ENCODE measurements at regions not wholly inside any gene's neighbourhood (a gene's known extent, or its start where the extent isn't known, plus 50 kb on each side); places are given as distances from the start of the nearest gene placed in this dataset.

DNA sequence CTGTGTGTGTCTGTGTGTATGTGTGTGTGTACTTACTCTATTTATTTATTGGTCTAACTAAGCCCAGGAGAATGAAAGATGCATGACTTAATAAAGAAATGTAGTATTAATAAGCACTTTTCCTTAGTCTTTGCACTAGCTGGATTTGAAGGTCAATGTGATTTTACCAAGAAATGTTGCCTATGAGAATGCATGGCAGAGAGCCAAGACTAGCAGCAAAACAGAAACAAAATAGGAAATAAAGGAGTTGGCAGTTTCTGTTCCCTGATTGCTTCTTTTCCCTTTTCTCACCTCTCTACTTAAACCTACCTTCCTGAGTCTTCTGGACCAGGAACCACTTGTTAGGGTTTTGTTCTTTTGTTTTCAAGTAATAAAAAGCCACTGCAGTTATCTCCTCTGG lies 286.1 kb downstream of the KCTD12 start:
- DNase-seq = peak; percentile 1

DNA sequence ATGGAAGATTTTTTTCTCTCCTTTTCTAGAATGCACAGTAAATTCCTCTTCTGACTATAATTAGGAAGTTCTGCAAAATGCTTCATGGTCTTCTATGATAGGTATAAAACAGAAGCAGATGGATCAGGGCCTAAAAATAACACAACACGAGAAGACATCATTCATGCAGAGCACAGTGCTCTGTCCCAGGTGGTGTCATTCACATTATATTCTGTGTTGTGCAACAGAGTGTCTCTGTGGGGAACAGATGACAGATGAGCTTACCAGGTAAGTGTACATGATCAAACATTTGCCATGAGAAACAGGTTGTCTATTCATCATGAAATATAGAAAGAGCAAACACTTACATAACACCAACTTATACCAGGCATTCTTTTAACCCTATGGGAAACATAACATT lies 288.3 kb downstream of the KCTD12 start:
- peak; percentile 53 for DNase-seq

DNA sequence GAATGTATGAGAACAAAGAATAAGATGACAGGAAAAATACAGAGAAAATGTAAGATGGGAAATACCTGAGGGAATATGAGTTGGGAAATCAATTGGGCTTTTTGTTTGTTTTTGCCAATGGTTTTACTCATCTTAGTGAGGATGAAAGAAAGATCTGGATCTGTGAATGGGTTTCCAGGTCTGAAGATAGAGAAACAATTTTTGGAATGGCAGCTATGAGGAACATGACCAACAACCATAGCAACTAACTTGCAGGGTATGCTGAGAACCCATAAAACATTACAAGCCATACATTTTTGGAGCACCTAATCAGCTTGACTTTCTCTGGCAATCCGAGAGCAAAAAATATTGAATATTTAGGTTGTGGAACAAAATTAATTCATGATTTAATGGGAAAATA lies 290.0 kb downstream of the KCTD12 start:
- DNase-seq = no peak

DNA sequence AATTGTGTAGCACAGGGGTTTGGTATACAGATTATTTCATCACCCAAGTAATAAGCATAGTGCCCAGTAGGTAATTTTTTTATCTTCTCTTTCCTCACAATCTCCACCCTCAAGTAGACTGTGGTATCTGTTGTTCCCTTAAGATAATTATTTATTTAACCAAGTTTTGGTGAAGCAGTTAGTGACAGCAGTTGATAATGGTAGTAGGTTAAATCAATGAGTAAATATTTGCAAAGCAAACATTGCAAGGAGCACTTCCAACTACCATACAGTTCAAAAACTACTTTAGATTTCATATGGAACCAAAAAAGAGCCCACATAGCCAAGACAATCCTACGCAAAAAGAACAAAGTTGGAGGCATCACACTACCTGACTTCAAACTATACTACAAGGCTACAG lies 291.8 kb downstream of the KCTD12 start:
- peak; percentile 10 for DNase-seq

DNA sequence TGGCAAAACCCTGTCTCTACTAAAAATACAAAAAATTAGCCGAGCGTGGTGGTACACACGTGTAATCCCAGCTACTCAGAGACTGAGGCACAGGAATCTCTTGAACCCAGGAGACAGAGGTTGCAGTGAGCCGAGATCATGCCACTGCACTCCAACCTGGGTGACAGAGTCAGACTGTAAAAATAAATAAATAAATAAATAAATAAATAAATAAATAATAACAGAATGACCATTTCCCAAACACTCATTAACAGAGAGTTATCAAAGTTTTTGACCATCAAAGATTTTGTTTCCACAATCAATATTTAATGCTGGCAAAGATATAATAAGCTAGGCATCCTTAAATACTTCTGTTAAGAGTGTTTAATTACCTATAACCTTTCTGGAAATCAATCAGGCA lies 299.4 kb downstream of the KCTD12 start:
- DNase-seq = no peak

DNA sequence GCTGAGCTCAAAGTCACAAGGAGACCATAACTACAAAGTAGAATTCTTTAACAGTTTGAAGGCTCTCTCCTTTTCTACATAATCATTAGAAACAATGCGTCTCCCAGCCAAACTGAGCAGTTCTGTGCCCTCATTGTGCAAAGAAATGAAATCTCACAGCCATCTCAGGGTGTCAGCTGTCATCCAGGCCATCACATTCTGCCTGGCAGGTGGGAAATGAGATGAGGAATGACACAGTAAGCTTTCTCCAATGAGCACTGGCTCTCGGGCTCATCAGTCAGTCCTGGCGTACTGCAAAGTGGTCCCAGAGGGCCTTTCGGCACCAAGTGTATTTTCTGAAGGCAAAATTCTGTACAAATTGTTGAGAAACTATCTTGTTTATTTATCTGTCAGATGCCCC lies 306.5 kb downstream of the KCTD12 start:
- no peak for DNase-seq

DNA sequence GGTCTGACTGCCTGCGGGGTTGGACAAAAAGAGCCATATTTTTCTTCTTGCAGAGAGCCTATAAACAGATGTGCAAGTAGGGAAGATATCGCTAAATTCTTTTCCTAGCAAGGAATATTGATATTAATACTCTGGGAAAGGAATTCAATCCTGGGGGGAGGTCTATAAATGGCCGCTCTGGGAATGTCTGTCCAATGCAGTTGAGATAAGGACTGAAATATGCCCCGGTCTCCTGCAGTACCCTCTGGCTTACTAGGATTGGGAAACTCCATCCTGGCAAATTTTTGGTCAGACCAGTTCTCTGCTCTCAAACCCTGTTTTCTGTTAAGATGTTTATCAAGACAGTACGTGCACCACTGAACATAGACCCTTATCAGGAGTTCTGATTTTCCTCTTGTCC lies 310.6 kb downstream of the KCTD12 start:
- DNase-seq = peak; percentile 2

DNA sequence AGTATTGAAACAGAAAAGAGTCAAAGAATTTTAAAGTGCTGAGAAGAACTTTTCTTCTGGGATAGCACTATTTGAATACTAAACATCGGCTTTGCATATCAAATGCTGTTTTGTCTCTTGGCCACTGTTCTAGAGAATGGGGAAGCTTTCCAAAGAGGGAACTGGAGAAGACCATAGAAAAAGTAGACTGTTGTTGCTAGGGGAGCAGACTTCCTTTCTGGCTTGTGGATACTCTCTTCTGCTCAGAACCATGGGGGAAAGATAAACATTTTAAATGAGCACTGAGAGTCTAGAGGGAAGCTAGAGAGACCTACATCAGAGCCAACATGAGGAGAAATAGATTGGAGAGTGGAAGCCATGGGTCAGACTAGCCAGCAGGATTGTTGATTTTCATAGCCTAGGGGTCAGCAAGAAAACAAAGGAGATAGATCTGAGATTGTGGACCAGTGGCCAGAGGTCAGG lies 315.7 kb downstream of the KCTD12 start:
- DNase-seq = no peak

DNA sequence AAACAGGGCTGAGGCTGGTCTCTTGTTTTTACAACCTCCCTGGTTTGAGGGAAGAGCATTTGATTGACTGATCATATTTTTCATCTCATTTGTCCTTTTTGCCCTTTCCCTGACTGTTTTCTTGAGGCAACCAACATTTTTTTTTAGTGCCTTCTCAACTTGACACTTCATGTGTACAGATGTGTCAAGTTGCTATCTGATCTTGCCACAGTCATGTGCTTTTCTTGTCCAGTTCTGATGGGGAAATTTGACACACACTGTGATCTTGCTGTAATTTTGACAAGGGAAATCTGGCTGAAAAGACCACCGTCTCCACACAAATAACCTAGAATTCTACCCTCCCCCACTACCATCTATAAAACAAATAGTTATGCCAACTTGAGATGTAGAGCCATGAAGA lies 329.6 kb downstream of the KCTD12 start:
- no peak for DNase-seq

DNA sequence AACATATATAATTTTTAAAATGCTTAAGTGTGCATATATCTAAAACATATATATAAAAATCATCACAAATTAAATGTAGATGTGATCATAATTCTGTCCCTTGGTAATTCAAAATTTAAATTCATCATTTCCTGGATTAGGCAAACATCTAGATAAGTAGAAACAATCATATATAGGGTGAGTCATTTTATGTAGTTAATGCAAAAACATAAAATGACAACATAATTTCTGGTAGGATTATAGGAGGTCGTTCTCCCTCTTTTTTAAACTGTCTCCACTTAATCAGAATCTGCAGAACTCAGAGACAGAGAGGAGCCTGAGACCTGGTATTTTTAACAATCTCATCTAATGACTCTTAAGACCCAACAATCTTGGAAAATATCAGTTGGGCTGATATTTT lies 333.4 kb downstream of the KCTD12 start:
- no peak for DNase-seq

DNA sequence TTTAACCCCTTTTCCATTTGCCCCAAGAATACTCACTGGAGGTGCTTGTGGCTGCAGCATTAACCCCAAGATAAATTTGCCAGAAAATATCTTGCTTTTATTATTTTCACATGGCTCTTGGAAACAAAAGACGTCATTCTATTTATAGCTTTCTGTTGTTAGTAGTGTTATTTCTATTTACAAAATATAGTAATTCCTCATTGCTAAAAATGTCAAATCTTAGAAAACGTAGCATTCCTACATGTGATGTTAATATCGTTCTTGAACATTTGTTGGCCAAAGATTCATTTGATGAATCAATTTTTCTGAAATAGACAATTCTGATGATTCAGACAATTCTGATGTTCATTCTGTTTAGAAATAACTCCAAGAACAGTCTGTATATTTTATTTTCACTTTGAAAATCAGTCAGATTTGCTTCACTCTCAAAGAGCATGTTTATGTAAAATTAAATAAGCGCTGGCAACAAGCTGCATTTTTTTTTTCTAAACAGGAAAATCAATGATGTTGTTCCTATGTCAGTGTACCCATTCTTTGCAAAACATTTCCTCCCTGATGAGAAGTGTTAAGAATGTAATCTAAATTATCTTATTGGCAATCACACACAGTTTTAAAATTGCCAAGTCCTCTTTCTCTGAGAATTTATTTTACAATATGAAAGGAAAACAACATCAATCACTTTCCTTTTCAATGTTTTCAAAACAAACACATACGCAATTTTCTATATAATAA lies 334.0 kb downstream of the KCTD12 start:
- DNase-seq = no peak

DNA sequence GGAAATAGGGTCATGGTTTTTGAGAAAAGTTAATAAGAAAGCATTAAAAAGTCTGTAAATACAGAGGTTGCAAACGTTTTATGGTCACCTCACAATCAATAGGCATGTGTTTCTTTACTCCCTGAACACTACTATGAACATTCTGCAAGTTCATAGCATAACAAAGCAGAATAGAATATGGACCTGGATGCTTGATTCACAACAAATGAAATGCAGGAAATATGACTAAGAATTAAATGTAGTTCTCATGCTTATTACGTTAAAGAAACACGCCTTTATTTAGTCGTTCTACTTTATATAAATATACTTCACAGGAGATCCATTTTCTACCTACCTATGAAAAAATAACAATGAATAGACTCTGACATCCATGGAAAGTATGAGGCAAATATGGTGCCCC lies 344.0 kb downstream of the KCTD12 start:
- no peak for DNase-seq

DNA sequence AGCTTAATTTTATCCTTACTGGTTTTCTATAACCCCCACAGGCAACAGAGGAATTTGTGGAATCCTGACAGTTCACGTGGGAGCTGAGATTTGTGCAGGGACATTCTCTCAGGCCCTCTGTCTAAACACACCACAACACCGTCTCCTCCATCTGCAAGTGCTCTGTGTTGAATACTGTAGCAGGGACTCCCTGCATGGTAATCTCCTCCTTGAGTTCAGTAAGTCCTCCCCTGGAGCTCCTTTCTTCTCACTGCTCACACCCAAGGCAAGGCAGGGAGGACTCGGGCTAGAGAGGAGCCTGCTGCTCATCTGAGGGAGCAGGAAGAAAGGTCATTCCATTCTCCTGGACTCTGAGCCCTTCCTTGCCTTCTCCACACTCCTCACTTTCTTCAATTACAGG lies 348.2 kb downstream of the KCTD12 start:
- DNase-seq = no peak

DNA sequence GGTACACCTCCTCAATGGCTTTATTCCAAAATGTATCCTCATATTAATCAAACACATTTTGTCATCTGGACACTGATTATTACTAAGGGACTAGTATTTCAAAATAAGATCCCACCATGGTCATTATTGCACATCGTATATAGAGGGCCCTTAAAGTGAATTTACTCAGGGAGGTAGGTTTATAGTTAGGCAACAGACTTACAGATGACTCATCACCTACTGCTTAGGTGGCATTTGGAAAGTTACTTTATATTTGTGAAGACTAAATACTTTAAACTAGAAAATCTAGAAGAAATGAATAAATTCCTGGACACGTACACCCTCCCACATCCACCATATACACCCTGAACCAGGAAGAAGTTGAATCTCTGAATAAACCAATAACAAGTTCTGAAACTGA lies 353.0 kb downstream of the KCTD12 start:
- no peak for DNase-seq

DNA sequence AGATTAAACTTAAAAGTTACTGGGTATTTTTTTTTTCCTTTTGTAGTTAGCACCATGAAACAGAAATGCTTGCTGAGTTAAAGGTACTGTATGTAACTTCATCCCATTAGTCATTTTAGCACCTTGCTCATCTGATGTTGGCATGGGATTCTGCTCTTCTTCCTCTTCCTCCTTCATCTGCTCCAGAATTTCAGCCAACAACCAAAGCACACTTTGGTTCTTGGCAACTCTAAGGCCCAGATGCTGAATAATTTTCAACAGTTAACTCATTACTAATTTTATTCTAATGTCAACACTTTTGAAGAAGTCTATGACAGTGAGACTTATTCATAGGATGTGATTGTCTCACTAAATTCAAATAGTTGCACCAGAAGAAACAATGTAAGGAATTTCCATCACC lies 359.2 kb downstream of the KCTD12 start:
- no peak for DNase-seq

DNA sequence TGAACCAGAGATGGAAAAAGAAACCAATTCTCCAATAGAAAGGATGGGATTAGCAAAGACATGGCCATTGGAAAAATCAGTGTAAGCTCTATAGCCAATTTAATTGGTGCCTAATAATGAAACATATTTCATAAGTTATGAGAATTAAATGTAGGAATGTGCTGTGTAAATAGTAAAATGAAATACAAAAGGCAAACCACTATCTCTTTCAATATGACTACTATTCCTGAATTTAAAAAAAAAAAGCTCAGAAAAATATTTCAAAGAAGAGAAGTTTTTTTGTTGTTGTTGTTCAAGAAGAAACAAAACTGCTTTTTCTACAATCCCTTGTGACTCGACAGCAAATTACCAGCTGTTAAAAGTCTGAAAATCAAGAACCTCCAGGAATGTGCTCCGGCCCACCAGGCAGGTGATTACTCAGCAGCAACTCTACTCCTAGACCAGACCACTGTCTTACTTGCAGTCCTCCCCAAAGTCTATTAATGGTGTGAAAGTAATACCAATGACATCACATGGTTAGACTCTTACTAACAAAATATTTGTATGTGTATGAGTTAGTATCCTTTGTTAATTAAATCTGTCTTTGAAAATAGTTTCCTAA lies 362.4 kb downstream of the KCTD12 start:
- DNase-seq = no peak

DNA sequence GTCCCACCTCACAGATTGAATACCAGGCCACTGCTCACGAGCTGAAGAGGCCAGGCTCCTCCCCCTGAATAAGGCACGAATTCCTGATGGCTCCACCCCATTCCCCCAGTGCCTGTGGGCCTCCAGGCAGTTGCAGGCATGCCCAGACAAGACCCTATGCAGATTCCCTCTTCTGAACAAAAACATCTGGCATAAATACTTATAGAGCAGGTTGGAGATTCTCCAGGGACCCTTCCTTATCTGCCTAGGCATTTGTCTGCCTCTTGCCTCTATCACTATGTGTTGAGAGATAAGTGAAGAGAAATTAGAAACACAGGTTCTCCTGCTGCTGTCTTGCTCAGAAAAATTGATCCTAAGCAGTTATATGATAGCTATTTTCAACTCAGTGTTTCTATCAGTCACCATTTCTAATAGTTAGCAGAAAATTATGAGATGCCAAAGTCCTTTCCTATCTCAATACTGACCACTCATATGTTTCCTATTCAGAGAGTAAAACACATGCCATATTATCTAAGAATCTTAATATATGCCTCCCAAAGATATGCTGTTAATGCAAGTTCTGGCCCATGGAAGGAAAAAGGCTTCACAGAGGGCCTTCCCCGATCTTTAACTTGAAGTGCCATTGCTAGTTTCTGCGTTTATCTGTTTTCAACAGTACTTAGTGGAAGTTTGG lies 364.0 kb downstream of the KCTD12 start:
- DNase-seq = no peak

DNA sequence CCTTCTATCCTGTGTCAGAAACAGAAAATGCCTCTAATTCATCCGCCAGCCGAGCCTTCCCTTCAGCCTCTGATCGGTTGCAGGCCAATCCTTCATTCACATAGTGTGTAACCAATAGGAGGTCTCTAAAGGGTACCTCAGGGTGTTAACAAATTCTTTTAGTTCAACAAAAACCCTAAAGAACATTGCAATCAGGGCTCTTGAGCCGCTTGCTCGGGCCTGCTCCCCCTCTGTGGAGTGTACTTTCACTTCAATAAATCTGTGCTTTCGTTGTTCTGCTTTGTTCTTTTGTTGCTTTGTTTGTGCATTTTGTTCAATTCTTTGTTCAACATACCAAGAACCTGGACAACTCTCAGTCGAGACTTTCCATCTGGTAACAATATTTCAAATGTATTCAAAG lies 366.5 kb downstream of the KCTD12 start:
- DNase-seq = no peak

DNA sequence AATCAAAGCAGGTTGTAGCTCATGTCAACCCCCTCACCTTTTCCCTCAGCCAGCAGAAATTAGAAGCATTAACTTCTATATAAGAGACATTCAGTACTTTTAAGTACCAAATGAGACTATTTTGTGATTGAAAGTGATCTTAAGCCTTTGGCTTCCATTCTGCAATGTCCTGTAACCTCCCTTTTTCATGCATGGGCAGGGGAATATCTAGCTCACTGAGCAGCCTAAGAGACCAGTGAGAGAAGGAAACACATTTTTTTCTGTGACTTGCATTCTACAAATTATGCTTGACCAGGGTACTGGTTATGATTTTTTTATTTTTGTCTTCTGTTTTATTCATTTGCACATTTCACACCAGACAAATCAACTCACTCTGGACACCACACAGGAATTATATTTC lies 369.6 kb downstream of the KCTD12 start:
- DNase-seq = peak; percentile 1

DNA sequence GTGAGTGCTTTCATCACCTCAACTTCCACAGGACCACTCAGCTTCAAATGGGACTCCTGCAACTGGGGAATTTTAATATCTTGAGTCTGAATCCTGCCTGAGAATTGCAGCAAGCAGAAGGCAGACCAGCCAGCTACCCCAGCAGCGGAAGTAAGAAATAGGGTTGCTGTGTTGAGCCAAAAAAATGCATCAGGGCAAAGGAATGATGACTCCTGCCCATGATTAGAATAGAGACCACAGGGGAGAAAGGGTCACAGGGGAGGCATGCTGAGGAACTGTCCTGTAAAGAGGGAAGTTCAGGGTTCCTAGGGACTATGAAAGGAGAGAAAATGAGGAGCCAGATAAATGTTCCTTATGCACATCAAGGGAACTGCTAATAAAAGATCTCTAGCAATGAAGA lies 370.2 kb downstream of the KCTD12 start:
- DNase-seq = no peak

DNA sequence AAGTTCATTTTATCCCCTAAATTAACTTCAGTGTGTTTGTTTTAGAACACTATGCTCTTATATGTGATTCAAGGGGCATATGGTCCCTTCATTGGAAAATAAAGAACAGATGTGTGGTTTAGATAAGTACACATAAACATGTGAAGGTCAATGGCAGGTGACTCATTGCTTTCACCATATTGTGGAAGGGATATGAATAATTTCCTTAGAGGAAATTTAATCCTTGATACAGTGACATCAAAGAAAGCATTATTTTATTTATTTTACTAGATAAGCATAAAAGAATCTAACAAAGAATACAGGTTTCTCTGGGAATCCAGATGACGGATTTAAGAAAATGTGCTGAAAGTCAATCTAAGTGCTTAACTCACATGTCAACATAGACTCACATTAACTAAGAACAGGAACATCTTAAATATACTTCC lies 373.5 kb downstream of the KCTD12 start:
- DNase-seq = peak; percentile 83

DNA sequence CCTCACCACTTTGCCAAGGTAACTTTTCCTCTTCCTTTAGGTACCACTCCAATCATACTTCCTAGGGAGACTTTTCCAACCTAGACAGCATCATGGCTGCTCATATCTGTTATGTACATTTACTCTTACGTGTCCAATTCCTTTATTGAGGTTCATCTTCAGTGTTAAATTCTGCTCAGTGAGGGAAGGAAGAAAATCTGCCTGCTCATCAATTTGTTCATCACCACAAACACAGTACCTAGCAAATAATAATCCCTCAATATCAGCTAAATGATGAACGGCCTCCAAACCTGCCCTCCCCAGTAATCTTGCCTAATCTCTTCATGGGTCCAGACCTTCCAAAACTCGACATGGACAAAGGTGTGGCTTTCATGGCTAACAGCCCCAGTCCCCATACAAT lies 380.8 kb downstream of the KCTD12 start:
- no peak for DNase-seq

DNA sequence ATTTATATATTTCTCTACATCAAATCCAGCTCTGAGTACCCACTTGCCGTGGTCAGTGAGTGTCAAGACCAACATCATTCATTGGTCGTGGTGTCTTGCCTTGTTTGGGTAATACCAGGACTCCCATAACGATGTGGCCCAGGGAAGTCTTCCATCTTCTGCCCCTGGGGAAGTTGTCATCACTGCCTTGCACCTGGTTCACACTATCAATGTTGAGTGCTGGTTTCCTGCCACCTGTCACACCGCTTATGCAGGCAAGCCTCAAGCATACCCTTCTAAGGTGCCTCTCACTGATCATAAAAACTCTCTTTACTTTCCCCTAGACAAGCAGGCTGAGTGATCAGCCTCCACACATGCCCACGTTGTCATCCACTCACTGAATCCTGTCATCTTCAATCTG lies 382.4 kb downstream of the KCTD12 start:
- peak; percentile 92 for DNase-seq

DNA sequence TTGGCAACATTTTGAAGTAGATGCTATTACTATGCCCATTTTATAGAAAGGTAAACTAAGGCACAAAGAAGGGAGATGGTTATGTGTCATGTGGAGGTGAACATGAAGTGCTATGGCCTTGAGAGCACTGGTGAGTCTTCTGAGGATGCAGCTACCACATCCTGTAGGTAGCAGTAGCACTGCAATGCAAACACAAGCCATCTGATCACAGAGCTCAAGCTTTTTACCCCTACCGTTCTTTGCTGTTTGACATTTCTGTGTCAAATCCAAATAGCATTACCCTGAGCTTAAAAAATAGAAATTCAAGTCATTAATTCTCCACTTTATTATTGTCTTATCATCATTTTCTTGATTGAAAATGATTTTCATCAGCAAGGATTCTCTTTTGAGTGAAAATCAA lies 382.9 kb downstream of the KCTD12 start:
- DNase-seq = peak; percentile 60
